Smooth muscle cell (in vitro differentiated cells): ENCODE measurements at regions not wholly inside any gene's neighbourhood (a gene's known extent, or its start where the extent isn't known, plus 50 kb on each side); places are given as distances from the start of the nearest gene placed in this dataset.

Experiments used
- DNase-seq: peaks from one replicate; lab custom pipeline; 2025; ENCODE audit not compliant: unreplicated experiment; lab: John Stamatoyannopoulos, UW
- H2AFZ ChIP-seq: fragments of 200-600 bp; sonication (generic); 2 replicates; pipeline ENCODE4 v1.6.0; 2016; ENCODE audit warnings: antibody characterized with exemption, low read depth, mild to moderate bottlenecking
- H3F3A ChIP-seq: fragments of 200-600 bp; sonication (generic); 2 replicates; pipeline ENCODE4 v1.6.0; 2017; ENCODE audit warnings: antibody characterized with exemption, low read depth
- H3K27ac ChIP-seq: fragments of 200-600 bp; sonication (generic); 2 replicates; pipeline ENCODE4 v1.5.1; 2016; ENCODE audit warnings: low read depth, mild to moderate bottlenecking
- H3K27me3 ChIP-seq: fragments of 200-600 bp; sonication (generic); 2 replicates; pipeline ENCODE4 v1.6.1; 2016; ENCODE audit warnings: low read depth, mild to moderate bottlenecking
- H3K36me3 ChIP-seq: fragments of 200-600 bp; sonication (generic); 2 replicates; pipeline ENCODE4 v1.5.1; 2016; ENCODE audit warnings: low read depth
- H3K4me1 ChIP-seq: fragments of 200-600 bp; sonication (generic); 2 replicates; pipeline ENCODE4 v1.5.1; 2016; ENCODE audit warnings: low read depth
- H3K4me2 ChIP-seq: fragments of 200-600 bp; sonication (generic); 2 replicates; pipeline ENCODE4 v1.6.0; 2016; ENCODE audit warnings: mild to moderate bottlenecking
- H3K4me3 ChIP-seq: fragments of 200-600 bp; sonication (generic); 2 replicates; pipeline ENCODE4 v1.5.1; 2016; ENCODE audit warnings: mild to moderate bottlenecking
- H3K79me2 ChIP-seq: fragments of 200-600 bp; sonication (generic); 2 replicates; pipeline ENCODE4 v1.6.0; 2016; ENCODE audit warnings: low read depth, mild to moderate bottlenecking
- H3K9ac ChIP-seq: fragments of 200-600 bp; sonication (generic); 2 replicates; pipeline ENCODE4 v1.6.0; 2016; ENCODE audit warnings: low read depth
- H3K9me3 ChIP-seq: fragments of 200-600 bp; sonication (generic); replicated peaks from 2 replicates; pipeline ENCODE4 v1.5.1; 2016; ENCODE audit warnings: low read depth
- H4K20me1 ChIP-seq: fragments of 200-600 bp; sonication (generic); 2 replicates; pipeline ENCODE4 v1.6.0; 2016; ENCODE audit warnings: low read depth
- CTCF ChIP-seq: fragments of 200-600 bp; sonication (generic); IDR thresholded peaks from 2 replicates; pipeline ENCODE4 v1.5.1; 2017; ENCODE audit warnings: borderline replicate concordance, mild to moderate bottlenecking, antibody characterized with exemption; ENCODE audit not compliant: insufficient read depth, poor library complexity, severe bottlenecking
- WGBS: methylation state at CpG from one replicate; pipeline ENCODE4 v1.1.7; 2016; ENCODE audit warnings: low lambda C conversion rate; 5-methylcytosine and 5-hydroxymethylcytosine counted together

DNA sequence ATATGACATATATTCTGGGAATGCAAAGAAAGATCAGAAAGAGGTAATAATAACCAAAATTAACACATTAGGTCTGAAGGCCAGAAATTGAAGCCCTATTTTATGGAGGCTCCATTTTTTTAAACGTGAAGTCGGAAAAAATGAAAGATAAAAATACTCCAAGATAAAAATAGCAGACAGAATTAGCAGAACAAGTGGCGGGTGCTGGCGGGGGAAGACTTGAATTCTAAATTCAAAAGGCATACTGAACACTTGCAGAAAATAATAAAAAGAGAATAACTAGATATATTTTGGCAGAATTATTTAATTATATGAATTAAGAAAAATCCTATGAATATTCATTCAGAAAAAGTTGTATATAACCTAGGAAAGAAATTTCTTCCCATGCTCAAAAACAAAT, 543.7 kb upstream of the ACO1 start:
- Histone ChIP-seq H3K9me3 (no peaks in the 10 kb centered on the region), H3K36me3 (no peaks in the 10 kb centered on the region), H3K4me3 (no peak overlapping the region), H3K27ac (no peak overlapping the region), H2AFZ (no peak overlapping the region), H3K4me1 (no peaks in the 10 kb centered on the region), H3F3A (no peaks in the 10 kb centered on the region), H3K4me2 (no peak overlapping the region), H3K79me2 (no peaks in the 10 kb centered on the region), H3K27me3 (no peaks in the 10 kb centered on the region), H3K9ac (no peak overlapping the region), H4K20me1 (no peaks in the 10 kb centered on the region)
- 85% methylated on average over 4 of the region's 4 CpGs for WGBS
- TF ChIP-seq CTCF, result no peak
- DNase-seq, result no peak

- Histone ChIP-seq H3K79me2 (no peaks in the 10 kb centered on the region), H3K9ac (no peak overlapping the region), H3K9me3 (no peaks in the 10 kb centered on the region), H2AFZ (peak overlapping the region; percentile 70), H4K20me1 (no peaks in the 10 kb centered on the region), H3F3A (no peaks in the 10 kb centered on the region), H3K27me3 (no peaks in the 10 kb centered on the region), H3K4me3 (no peak overlapping the region), H3K4me2 (no peak overlapping the region), H3K36me3 (no peaks in the 10 kb centered on the region), H3K27ac (no peak overlapping the region), H3K4me1 (no peaks in the 10 kb centered on the region)
- DNase-seq, result no peak
- TF ChIP-seq CTCF, result no peak
- WGBS, result 65% methylated on average over 1 of the region's 1 CpG
Measured at GRCh38 chr9:31847963-31848362, 536.5 kb upstream of the ACO1 start.

- Histone ChIP-seq H3F3A (no peaks in the 10 kb centered on the region), H3K9me3 (no peaks in the 10 kb centered on the region), H3K27ac (no peak overlapping the region), H3K79me2 (no peaks in the 10 kb centered on the region), H3K9ac (no peak overlapping the region), H3K4me2 (no peak overlapping the region), H3K27me3 (no peaks in the 10 kb centered on the region), H3K4me1 (no peaks in the 10 kb centered on the region), H3K36me3 (no peaks in the 10 kb centered on the region), H3K4me3 (no peak overlapping the region), H4K20me1 (no peaks in the 10 kb centered on the region), H2AFZ (no peak overlapping the region)
- no peak for TF ChIP-seq CTCF
- no peak for DNase-seq
- WGBS, result 92% methylated on average over 19 of the region's 19 CpGs
Measured at GRCh38 chr9:31848505-31849285, 535.7 kb upstream of the ACO1 start.

DNA sequence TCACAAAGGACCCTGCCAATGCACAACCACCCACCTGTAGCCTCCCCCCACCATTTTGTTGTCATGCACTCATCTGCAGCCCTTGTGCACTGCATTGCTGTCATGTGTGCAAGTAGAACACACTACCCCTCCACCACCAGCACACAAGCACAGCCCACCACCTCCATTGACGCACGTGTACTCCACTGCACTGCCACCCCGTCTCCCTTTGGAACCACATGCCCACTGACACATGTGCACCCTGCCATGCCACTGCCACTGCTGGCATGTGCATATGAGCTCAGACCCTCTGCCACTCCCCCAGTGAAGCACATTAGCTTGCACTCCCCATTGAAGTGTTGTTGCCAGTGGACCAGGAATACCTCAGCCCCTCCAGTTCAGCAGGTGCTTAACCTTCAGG, 530.3 kb upstream of the ACO1 start:
- no peak overlapping the region for H3K4me2 ChIP-seq
- no peaks in the 10 kb centered on the region for H4K20me1 ChIP-seq
- no peaks in the 10 kb centered on the region for H3K36me3 ChIP-seq
- 91% methylated on average over 3 of the region's 3 CpGs for WGBS
- H2AFZ ChIP-seq, result no peak overlapping the region
- H3K4me3 ChIP-seq, result no peak overlapping the region
- H3K27ac ChIP-seq, result no peak overlapping the region
- H3K4me1 ChIP-seq, result no peaks in the 10 kb centered on the region
- H3K9me3 ChIP-seq, result no peaks in the 10 kb centered on the region
- H3F3A ChIP-seq, result no peaks in the 10 kb centered on the region
- no peak overlapping the region for H3K9ac ChIP-seq
- no peaks in the 10 kb centered on the region for H3K27me3 ChIP-seq
- DNase-seq, result no peak
- no peak for TF ChIP-seq CTCF
- H3K79me2 ChIP-seq, result no peaks in the 10 kb centered on the region
